Right atrium auricular region (tissue), 2 donors: ENCODE measurements at regions not wholly inside any gene's neighbourhood (a gene's known extent, or its start where the extent isn't known, plus 50 kb on each side); places are given as distances from the start of the nearest gene placed in this dataset.

ENCODE experiments used
- DNase-seq: peaks from one replicate; pipeline ENCODE4 v3.0.0-alpha.2; 2019; ENCODE audit warnings: low spot score
- H3K27ac ChIP-seq, 2 donors: fragments of 200-600 bp; sonication (generic); 1 replicate in 1 of 2; 2 replicates in 1 of 2; pipeline ENCODE4 v1.5.1; 2016 to 2019
- H3K27me3 ChIP-seq, 2 donors: fragments of 200-600 bp; sonication (generic); one replicate each; pipeline versions ENCODE4 v1.5.1 to v1.6.0; 2017 to 2019
- H3K36me3 ChIP-seq: fragments of 200-600 bp; sonication (generic); one replicate; pipeline ENCODE4 v1.5.1; 2016
- H3K4me1 ChIP-seq, 2 donors: fragments of 200-600 bp; sonication (generic); one replicate each; pipeline versions ENCODE4 v1.5.1 to v1.6.0; 2017 to 2019
- H3K4me3 ChIP-seq, 2 donors: fragments of 200-600 bp; sonication (generic); 1 replicate in 1 of 2; 2 replicates in 1 of 2; pipeline ENCODE4 v1.5.1; 2017 to 2019; ENCODE audit warnings: mild to moderate bottlenecking in 1 of 2, moderate library complexity in 1 of 2
- H3K9me3 ChIP-seq, 2 donors: fragments of 200-600 bp; sonication (generic); one replicate each; pipeline ENCODE4 v1.5.1; 2019
- TF ChIP-seq, protein P1 (sequence below), 2 donors: fragments of 200-600 bp; sonication (generic); IDR thresholded peaks; one replicate each; pipeline ENCODE4 v1.5.1; 2019; ENCODE audit warnings: antibody characterized with exemption in 2 of 2

DNA sequence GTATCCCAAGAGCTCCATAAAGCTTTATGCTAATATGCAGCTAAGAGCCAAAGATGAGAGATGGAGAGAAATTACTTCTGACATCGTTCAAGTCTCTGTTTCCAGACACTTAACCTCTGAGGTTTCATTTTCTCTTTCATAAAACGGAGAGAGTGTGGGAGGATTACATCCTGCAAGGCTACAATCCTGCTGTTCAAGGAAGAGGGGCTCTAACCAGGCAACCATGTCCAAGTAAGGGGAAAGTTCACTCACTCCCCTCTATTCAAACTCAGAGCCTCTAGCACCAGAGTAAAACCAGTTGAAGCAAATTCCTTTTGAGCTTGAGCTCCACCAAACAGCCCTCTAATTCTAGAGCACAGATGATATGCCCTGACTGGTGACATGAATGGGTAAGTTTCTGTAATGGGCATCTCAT is 397.4 kb downstream of the NPIPA8 start:
- H3K27me3 ChIP-seq: no peaks in the 10 kb centered on the region
- TF ChIP-seq, protein P1, sequence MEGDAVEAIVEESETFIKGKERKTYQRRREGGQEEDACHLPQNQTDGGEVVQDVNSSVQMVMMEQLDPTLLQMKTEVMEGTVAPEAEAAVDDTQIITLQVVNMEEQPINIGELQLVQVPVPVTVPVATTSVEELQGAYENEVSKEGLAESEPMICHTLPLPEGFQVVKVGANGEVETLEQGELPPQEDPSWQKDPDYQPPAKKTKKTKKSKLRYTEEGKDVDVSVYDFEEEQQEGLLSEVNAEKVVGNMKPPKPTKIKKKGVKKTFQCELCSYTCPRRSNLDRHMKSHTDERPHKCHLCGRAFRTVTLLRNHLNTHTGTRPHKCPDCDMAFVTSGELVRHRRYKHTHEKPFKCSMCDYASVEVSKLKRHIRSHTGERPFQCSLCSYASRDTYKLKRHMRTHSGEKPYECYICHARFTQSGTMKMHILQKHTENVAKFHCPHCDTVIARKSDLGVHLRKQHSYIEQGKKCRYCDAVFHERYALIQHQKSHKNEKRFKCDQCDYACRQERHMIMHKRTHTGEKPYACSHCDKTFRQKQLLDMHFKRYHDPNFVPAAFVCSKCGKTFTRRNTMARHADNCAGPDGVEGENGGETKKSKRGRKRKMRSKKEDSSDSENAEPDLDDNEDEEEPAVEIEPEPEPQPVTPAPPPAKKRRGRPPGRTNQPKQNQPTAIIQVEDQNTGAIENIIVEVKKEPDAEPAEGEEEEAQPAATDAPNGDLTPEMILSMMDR (IDR thresholded peaks at IDR 0.05): no peak
- DNase-seq: no peak
- H3K4me1 ChIP-seq: no peaks in the 10 kb centered on the region
- no peaks in the 10 kb centered on the region for H3K9me3 ChIP-seq
- H3K4me3 ChIP-seq: no peak overlapping the region
- no peak overlapping the region for H3K27ac ChIP-seq
- no peaks in the 10 kb centered on the region for H3K36me3 ChIP-seq

DNA sequence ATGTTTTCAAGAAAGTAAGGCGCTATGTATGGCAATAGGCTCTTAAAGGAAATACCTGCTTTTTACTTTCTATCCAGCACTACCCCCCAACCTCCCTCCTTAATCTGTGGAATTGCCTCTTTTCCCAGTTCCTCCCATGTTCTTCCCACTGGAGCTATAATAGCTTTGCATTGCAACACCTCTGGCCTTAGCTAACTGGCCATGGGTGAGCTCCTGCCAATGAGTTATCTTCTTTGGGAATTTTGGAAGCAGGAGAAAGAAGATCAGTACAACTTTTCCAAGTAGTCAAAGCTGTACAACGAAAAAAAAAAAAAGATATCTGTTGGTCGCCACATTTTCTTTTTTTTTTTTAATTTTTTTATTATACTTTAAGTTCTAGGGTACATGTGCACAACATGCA is 398.0 kb downstream of the NPIPA8 start:
- H3K27me3 ChIP-seq: no peaks in the 10 kb centered on the region
- H3K27ac ChIP-seq: no peak overlapping the region
- H3K36me3 ChIP-seq: no peaks in the 10 kb centered on the region
- no peak for DNase-seq
- no peaks in the 10 kb centered on the region for H3K9me3 ChIP-seq
- TF ChIP-seq, protein P1 (IDR thresholded peaks at IDR 0.05): no peak
- H3K4me1 ChIP-seq: no peaks in the 10 kb centered on the region
- no peak overlapping the region for H3K4me3 ChIP-seq

DNA sequence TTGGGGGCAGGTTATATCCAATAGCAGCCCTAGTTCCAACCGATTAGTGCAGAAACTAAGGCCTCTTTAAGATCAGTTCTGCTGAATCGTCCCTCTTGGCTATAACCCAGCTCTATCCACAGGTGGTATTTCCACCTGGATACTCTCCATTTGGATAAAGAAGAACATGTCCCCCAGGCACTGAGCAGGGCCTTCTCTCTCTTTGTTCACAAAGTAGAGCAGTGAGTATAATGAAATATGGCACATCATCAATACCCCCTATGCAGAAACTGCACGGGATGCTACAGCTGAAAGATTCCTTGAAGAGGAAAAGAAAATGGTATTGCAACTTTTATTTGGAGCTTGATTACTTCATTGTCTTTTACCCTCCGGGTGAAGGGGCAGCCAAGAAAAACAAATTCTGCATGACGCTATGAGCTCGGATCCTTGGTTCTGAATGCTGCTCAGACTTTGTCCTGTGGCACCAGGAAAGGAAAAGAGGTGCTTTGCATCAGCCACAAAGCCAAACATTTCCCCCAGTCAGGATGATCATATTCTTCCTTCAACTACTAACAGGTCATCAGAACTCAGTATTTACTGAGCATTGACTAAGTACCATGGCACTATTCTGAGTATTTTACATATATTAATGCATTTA is 399.7 kb downstream of the NPIPA8 start:
- Histone ChIP-seq H3K27ac (no peak overlapping the region), H3K36me3 (no peaks in the 10 kb centered on the region), H3K27me3 (no peaks in the 10 kb centered on the region), H3K9me3 (no peaks in the 10 kb centered on the region), H3K4me3 (no peak overlapping the region), H3K4me1 (no peaks in the 10 kb centered on the region)
- TF ChIP-seq, protein P1 (IDR thresholded peaks at IDR 0.05): no peak
- no peak for DNase-seq

DNA sequence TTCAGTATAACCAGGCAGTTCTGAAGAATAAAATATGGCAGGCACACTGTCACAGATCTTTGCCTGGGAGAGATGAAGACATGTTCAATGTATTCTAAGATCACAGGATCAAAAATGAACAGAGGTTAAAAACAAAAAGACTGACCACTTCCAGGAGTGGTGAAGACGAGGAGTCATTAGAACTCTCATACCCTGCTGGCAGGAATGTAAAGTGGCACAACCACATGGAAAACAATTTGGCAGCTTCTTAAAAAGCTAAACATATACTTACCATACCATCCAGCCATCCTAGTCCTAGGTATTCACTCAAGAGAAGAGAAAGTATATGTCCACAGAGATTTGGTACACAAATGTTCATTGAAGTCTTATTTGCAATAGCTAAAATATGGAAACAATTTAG is 406.3 kb downstream of the NPIPA8 start:
- H3K4me3 ChIP-seq: no peak overlapping the region
- TF ChIP-seq, protein P1 (IDR thresholded peaks at IDR 0.05): no peak
- no peaks in the 10 kb centered on the region for H3K4me1 ChIP-seq
- no peaks in the 10 kb centered on the region for H3K27me3 ChIP-seq
- DNase-seq: no peak
- no peaks in the 10 kb centered on the region for H3K36me3 ChIP-seq
- H3K27ac ChIP-seq: no peak overlapping the region
- no peaks in the 10 kb centered on the region for H3K9me3 ChIP-seq

DNA sequence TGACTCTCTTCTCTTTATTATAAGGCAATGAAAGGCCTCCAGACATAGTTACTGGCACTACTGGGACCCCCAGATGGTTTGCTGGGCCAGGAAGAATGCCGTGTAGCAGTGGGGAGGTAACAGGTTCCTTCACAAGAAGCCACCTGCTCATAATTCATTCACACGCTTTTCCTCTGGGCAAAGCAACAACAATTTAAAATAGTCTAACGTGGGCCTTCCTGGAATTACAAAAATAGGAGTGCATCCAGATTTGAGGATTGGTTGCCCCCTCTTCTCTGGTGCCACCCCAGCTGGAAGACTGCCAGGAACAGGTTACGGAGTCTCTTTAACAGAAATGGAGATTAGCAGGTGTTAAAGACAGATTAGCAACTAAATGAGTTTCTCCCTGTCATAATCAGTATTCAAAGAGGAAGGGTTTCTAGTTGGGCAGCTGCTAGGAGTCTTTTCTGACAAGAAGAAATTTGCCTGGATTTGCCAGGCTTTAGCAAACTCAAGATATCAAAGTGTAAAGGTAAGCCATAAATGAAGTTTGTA is 409.6 kb downstream of the NPIPA8 start:
- H3K4me1 ChIP-seq: no peaks in the 10 kb centered on the region
- H3K4me3 ChIP-seq: no peak overlapping the region
- H3K9me3 ChIP-seq: peaks cover 0 to 1% of the 10 kb centered on the region in 2 donors
- DNase-seq: no peak
- H3K27me3 ChIP-seq: no peaks in the 10 kb centered on the region
- TF ChIP-seq, protein P1 (IDR thresholded peaks at IDR 0.05): no peak
- no peaks in the 10 kb centered on the region for H3K36me3 ChIP-seq
- H3K27ac ChIP-seq: no peak overlapping the region

DNA sequence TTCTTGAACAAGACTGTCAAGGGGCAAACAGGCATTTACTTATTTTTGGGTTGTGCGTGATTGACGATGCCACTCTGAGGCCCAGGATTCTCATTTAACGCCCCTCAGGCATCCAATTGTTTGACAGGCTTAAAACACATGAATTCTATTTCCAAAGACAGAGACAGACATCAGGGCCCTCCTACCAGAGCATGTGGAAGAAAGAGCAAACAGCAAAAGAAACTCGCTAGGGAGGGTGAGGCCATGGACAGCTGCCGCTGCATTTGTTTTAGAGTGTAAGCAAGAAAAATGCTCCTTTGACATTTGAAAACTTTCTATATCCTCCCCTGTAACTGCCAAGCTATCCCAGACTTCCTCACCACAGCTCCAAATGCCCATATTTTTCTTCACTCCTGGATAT is 410.1 kb downstream of the NPIPA8 start:
- no peaks in the 10 kb centered on the region for H3K27me3 ChIP-seq
- DNase-seq: no peak
- H3K4me3 ChIP-seq: no peak overlapping the region
- no peak overlapping the region for H3K27ac ChIP-seq
- H3K4me1 ChIP-seq: no peaks in the 10 kb centered on the region
- TF ChIP-seq, protein P1 (IDR thresholded peaks at IDR 0.05): no peak
- H3K36me3 ChIP-seq: no peaks in the 10 kb centered on the region
- peaks cover 0 to 6% of the 10 kb centered on the region in 2 donors for H3K9me3 ChIP-seq
